GM12878 (cell line): ENCODE measurements at regions not wholly inside any gene's neighbourhood (a gene's known extent, or its start where the extent isn't known, plus 50 kb on each side); places are given as distances from the start of the nearest gene placed in this dataset.
A peak's percentile ranks its signal among the peaks of the same experiment; 100 is the strongest.

Experiments used
- HDGF ChIP-seq: fragments of 450-650 bp; IDR thresholded peaks from 2 replicates; pipeline ENCODE4 v1.6.1; 2016; ENCODE audit warnings: antibody characterized with exemption
- KLF5 ChIP-seq: fragments of 450-650 bp; IDR thresholded peaks from 2 replicates; pipeline ENCODE4 v1.6.1; 2014; ENCODE audit warnings: mild to moderate bottlenecking; ENCODE audit not compliant: partially characterized antibody
- MEF2B ChIP-seq: fragments of 450-650 bp; IDR thresholded peaks from 2 replicates; pipeline ENCODE4 v1.6.1; 2018; ENCODE audit warnings: mild to moderate bottlenecking, moderate library complexity; ENCODE audit not compliant: partially characterized antibody, poor library complexity, severe bottlenecking
- MXI1 ChIP-seq: fragments of 150-350 bp; IDR thresholded peaks from 2 replicates; pipeline ENCODE4 v1.6.1; 2011; ENCODE audit warnings: low read depth, mild to moderate bottlenecking, inconsistent platforms, low read length, improper control_type of control experiment
- NR2F1 ChIP-seq: fragments of 450-650 bp; conservative IDR thresholded peaks from 2 replicates; pipeline ENCODE4 v1.6.1; 2017; ENCODE audit warnings: mild to moderate bottlenecking
- NRF1 ChIP-seq: conservative IDR thresholded peaks from 2 replicates; pipeline ENCODE4 v1.6.1; 2011; ENCODE audit warnings: mild to moderate bottlenecking, low read depth, low read length, improper control_type of control experiment
- POLR2A ChIP-seq: IDR thresholded peaks from 2 replicates; pipeline ENCODE4 v1.6.1; 2011; ENCODE audit warnings: low read depth, mild to moderate bottlenecking, low read length
- POLR2AphosphoS5 ChIP-seq: IDR thresholded peaks from 2 replicates; pipeline ENCODE4 v1.6.1; 2011; ENCODE audit warnings: mild to moderate bottlenecking, low read length, inconsistent platforms
- POU2F2 ChIP-seq: IDR thresholded peaks from 3 replicates; pipeline ENCODE4 v1.6.1; 2011; ENCODE audit warnings: low read depth, mild to moderate bottlenecking, low read length, borderline replicate concordance
- SIN3A ChIP-seq: IDR thresholded peaks from 2 replicates; pipeline ENCODE4 v1.6.1; 2012; ENCODE audit warnings: low read depth, low read length, improper control_type of control experiment
- SIX5 ChIP-seq: IDR thresholded peaks from 2 replicates; pipeline ENCODE4 v1.6.1; 2011; ENCODE audit warnings: mild to moderate bottlenecking, low read depth, low read length, moderate library complexity; ENCODE audit not compliant: severe bottlenecking
- SP1 ChIP-seq: IDR thresholded peaks from one replicate; pipeline ENCODE4 v1.6.1; 2011; ENCODE audit warnings: low read depth, low read length
- ZNF207 ChIP-seq: fragments of 450-650 bp; IDR thresholded peaks from 2 replicates; pipeline ENCODE4 v1.6.1; 2014; ENCODE audit warnings: antibody characterized with exemption, mild to moderate bottlenecking, borderline replicate concordance
- TF ChIP-seq, protein P1 (sequence below): fragments of 450-650 bp; IDR thresholded peaks from 2 replicates; pipeline ENCODE4 v1.6.1; 2017; ENCODE audit warnings: low read depth, mild to moderate bottlenecking, moderate library complexity
- TF ChIP-seq, protein P2 (sequence below), 3 experiments: IDR thresholded peaks in 2 of 3; conservative IDR thresholded peaks in 1 of 3; 2 replicates each; pipeline ENCODE4 v1.5.1; 2011; ENCODE audit warnings: low read depth in 3 of 3, low read length in 3 of 3, mild to moderate bottlenecking in 3 of 3, control low read depth in 2 of 3, moderate library complexity in 2 of 3, inconsistent platforms in 1 of 3, mixed read lengths in 1 of 3; ENCODE audit not compliant: control insufficient read depth in 2 of 3, insufficient read depth in 1 of 3; ENCODE audit errors: extremely low read depth in 1 of 3
- TF ChIP-seq, protein P3 (sequence below): fragments of 450-650 bp; IDR thresholded peaks from 2 replicates; pipeline ENCODE4 v1.6.1; 2017; ENCODE audit warnings: mild to moderate bottlenecking, low read depth, inconsistent platforms; ENCODE audit not compliant: poor library complexity, severe bottlenecking
- TF ChIP-seq, protein P4 (sequence below): fragments of 450-650 bp; IDR thresholded peaks from 2 replicates; pipeline ENCODE4 v1.6.1; 2018; ENCODE audit warnings: borderline replicate concordance, mild to moderate bottlenecking; ENCODE audit not compliant: partially characterized antibody

DNA sequence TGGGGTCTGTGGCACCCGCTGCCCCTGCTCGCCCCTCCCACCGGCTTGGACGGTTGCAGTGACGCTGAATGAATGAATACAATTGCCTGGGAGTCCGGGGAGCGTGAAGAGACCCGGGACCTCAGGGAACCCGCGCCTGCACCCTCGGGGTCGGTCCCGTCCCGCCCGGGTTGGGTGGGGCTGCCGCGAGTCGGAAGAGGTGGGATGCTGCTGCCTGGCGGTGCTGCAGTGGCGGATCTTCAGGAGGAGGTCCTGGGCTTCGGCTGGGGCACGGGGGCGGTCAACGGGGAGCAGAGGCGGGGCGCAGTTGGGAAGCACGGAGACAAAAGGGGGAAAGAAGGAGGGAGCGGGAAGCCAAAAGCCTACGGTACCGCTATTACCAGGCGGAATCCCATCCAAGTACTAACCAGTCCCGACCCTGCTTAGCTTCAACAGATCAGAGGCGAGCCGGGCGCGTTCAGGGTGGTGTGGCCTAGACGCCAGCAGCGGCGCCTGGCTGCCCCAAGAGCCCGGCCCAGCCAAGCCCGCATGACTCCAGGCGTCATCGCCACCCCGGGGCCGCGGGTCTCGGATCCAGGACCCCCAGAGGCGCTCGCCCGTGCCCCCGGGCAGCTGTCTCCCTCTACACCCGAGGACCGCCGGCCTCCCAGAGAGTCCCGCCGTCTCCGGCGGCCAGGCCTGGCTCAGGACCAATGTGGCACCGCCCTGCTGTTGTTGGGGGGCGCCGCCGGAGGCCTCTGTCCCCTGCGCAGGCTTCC, 1612.3 kb downstream of the SPATA31A7 start (continued):
- TF ChIP-seq, protein P1, sequence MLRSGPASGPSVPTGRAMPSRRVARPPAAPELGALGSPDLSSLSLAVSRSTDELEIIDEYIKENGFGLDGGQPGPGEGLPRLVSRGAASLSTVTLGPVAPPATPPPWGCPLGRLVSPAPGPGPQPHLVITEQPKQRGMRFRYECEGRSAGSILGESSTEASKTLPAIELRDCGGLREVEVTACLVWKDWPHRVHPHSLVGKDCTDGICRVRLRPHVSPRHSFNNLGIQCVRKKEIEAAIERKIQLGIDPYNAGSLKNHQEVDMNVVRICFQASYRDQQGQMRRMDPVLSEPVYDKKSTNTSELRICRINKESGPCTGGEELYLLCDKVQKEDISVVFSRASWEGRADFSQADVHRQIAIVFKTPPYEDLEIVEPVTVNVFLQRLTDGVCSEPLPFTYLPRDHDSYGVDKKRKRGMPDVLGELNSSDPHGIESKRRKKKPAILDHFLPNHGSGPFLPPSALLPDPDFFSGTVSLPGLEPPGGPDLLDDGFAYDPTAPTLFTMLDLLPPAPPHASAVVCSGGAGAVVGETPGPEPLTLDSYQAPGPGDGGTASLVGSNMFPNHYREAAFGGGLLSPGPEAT, result peak; percentile 48; the same call in 1 of the 2 replicates
- TF ChIP-seq SIX5 (peak; percentile 37), POU2F2 (peak; percentile 83; the same call in 2 of the 3 replicates), NRF1 (0 out of 2 replicates have a peak, but pooled peaks have one; percentile 20), HDGF (0 out of 2 replicates have a peak, but pooled peaks have one; percentile 62), SIN3A (0 out of 2 replicates have a peak, but pooled peaks have one; percentile 47), POLR2AphosphoS5 (peak; percentile 79), MXI1 (peak; percentile 79), SP1 (peak; percentile 25), ZNF207 (peak; percentile 91), MEF2B (peak; percentile 27), POLR2A (peak; percentile 72), KLF5 (peak; percentile 64), NR2F1 (peak; percentile 19; the same call in 1 of the 2 replicates)
- TF ChIP-seq, protein P2, sequence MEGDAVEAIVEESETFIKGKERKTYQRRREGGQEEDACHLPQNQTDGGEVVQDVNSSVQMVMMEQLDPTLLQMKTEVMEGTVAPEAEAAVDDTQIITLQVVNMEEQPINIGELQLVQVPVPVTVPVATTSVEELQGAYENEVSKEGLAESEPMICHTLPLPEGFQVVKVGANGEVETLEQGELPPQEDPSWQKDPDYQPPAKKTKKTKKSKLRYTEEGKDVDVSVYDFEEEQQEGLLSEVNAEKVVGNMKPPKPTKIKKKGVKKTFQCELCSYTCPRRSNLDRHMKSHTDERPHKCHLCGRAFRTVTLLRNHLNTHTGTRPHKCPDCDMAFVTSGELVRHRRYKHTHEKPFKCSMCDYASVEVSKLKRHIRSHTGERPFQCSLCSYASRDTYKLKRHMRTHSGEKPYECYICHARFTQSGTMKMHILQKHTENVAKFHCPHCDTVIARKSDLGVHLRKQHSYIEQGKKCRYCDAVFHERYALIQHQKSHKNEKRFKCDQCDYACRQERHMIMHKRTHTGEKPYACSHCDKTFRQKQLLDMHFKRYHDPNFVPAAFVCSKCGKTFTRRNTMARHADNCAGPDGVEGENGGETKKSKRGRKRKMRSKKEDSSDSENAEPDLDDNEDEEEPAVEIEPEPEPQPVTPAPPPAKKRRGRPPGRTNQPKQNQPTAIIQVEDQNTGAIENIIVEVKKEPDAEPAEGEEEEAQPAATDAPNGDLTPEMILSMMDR (IDR thresholded peaks at IDR 0.05 in 2 of 3, conservative IDR thresholded peaks at IDR 0.05 in 1 of 3; ENCODE audit: control insufficient read depth in 2 of 3, extremely low read depth in 1 of 3, insufficient read depth in 1 of 3, low read depth in 3 of 3, low read length in 3 of 3), result peak in 2 of 3 experiments; percentile 15 to 34; a peak in 2 of 6 replicates
- TF ChIP-seq, protein P3, sequence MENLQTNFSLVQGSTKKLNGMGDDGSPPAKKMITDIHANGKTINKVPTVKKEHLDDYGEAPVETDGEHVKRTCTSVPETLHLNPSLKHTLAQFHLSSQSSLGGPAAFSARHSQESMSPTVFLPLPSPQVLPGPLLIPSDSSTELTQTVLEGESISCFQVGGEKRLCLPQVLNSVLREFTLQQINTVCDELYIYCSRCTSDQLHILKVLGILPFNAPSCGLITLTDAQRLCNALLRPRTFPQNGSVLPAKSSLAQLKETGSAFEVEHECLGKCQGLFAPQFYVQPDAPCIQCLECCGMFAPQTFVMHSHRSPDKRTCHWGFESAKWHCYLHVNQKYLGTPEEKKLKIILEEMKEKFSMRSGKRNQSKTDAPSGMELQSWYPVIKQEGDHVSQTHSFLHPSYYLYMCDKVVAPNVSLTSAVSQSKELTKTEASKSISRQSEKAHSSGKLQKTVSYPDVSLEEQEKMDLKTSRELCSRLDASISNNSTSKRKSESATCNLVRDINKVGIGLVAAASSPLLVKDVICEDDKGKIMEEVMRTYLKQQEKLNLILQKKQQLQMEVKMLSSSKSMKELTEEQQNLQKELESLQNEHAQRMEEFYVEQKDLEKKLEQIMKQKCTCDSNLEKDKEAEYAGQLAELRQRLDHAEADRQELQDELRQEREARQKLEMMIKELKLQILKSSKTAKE, result peak; percentile 20
- TF ChIP-seq, protein P4, sequence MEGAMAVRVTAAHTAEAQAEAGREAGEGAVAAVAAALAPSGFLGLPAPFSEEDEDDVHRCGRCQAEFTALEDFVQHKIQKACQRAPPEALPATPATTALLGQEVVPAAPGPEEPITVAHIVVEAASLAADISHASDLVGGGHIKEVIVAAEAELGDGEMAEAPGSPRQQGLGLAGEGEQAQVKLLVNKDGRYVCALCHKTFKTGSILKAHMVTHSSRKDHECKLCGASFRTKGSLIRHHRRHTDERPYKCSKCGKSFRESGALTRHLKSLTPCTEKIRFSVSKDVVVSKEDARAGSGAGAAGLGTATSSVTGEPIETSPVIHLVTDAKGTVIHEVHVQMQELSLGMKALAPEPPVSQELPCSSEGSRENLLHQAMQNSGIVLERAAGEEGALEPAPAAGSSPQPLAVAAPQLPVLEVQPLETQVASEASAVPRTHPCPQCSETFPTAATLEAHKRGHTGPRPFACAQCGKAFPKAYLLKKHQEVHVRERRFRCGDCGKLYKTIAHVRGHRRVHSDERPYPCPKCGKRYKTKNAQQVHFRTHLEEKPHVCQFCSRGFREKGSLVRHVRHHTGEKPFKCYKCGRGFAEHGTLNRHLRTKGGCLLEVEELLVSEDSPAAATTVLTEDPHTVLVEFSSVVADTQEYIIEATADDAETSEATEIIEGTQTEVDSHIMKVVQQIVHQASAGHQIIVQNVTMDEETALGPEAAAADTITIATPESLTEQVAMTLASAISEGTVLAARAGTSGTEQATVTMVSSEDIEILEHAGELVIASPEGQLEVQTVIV, result peak; percentile 63
